SH-SY5Y (cell line): ENCODE measurements at regions not wholly inside any gene's neighbourhood (a gene's known extent, or its start where the extent isn't known, plus 50 kb on each side); places are given as distances from the start of the nearest gene placed in this dataset.

Source experiments
- GATA2 ChIP-seq: IDR thresholded peaks from 2 replicates; pipeline ENCODE4 v1.6.1; 2011; ENCODE audit warnings: mild to moderate bottlenecking, low read depth, low read length
- GATA3 ChIP-seq: IDR thresholded peaks from 2 replicates; pipeline ENCODE4 v1.6.1; 2011; ENCODE audit warnings: low read depth, mild to moderate bottlenecking, low read length, moderate library complexity

DNA sequence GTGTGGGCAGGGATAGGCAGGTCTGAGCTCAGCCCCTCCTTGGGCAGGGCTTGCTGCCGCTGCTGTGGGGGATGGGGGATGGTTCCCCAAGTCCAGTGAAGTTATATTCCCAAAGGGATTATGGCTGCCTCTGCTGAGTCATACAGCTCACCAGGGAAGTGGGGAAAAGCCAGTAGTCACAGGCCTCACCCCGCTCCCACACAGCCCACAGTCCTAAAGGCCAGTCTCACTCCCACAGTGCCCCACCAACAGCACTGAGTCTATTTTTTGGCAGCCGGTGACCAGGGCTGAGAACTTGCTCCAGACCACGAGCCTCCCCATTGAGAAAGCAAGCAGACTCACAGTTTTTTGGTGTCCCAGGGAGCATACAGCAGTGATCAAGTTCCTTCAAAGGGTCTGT is 173.3 kb downstream of the OSR1 start:
- TF ChIP-seq GATA2 (no peak), GATA3 (no peak)
